ENCODE measurements at regions not wholly inside any gene's neighbourhood (a gene's known extent, or its start where the extent isn't known, plus 50 kb on each side); places are given as distances from the start of the nearest gene placed in this dataset.

DNA sequence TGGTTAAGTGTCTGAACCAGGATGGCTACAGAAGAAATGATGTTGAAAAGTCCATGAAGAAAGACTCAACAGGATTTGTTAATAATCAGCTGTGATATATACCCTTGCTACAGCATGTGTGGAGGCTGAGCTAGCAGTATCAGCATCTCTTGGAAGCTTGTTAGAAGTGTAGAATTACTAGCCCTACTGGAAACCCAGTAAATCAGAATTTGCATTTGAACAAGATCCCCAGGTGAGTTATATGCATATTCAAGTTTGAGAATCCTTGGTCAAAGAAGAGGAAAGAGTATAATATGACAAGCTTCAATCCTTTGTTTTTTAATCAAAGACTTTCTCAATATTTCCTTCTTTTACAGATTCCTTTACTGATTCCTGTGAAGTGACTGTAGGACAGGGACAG is 109.0 kb upstream of the KCNJ3 start:
- H3K27me3 ChIP-seq, result no peaks in the 10 kb centered on the region
- no peaks in the 10 kb centered on the region for H3K9me3 ChIP-seq
- no peak overlapping the region for H3K4me3 ChIP-seq
- H3K36me3 ChIP-seq, result no peaks in the 10 kb centered on the region
- no peak for ATAC-seq
- H3K27ac ChIP-seq, result no peak overlapping the region
- no peaks in the 10 kb centered on the region for H3K4me1 ChIP-seq
- no peak for TF ChIP-seq CTCF (IDR thresholded peaks at IDR 0.05)
- TF ChIP-seq EP300 (IDR thresholded peaks at IDR 0.05), result no peak
- no peak for TF ChIP-seq POLR2AphosphoS5 (IDR thresholded peaks at IDR 0.05)
- TF ChIP-seq POLR2A (IDR thresholded peaks at IDR 0.05), result no peak

DNA sequence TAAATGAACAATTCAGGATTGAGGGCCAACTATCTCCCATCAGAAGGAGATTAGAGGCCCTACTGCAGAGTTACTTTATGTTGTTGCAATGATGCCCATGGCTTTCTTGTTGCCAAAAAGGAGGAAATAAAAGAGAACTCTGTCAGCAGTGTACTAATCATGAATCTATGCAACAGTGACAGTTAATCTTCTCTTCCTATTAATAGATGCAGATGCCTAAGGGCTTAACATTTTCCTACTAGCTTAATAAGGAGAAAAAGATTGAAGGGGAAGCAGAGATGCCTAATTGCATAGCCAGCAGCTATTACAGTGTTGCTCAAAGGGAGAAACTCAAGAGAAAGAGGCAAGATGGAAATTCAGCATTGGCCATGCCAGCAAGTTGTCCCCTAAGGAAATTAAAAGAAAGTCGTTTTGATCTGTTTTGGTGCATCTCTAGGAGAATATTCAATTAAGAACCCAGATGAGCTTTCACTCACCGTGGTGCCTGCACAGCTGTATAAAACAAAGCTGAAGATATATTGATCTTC is 107.1 kb upstream of the KCNJ3 start:
- no peaks in the 10 kb centered on the region for H3K36me3 ChIP-seq
- 40 to 45% methylated on average over 1 to 2 of the region's 2 CpGs for WGBS, 2 donors (ENCODE audit: low coverage in 1 of 2)
- no peaks in the 10 kb centered on the region for H3K9me3 ChIP-seq
- no peaks in the 10 kb centered on the region for H3K4me1 ChIP-seq
- no peak for ATAC-seq
- H3K27ac ChIP-seq, result no peak overlapping the region
- no peaks in the 10 kb centered on the region for H3K27me3 ChIP-seq
- TF ChIP-seq EP300 (IDR thresholded peaks at IDR 0.05) (no peak), POLR2AphosphoS5 (IDR thresholded peaks at IDR 0.05) (no peak), CTCF (IDR thresholded peaks at IDR 0.05) (no peak)
- no peak overlapping the region for H3K4me3 ChIP-seq

- H3K4me3 ChIP-seq, result no peak overlapping the region
- TF ChIP-seq POLR2AphosphoS5 (IDR thresholded peaks at IDR 0.05) (no peak), CTCF (IDR thresholded peaks at IDR 0.05) (no peak), POLR2A (IDR thresholded peaks at IDR 0.05) (no peak), EP300 (IDR thresholded peaks at IDR 0.05) (no peak)
- H3K9me3 ChIP-seq, result no peaks in the 10 kb centered on the region
- H3K27me3 ChIP-seq, result no peaks in the 10 kb centered on the region
- H3K4me1 ChIP-seq, result no peaks in the 10 kb centered on the region
- no peak overlapping the region for H3K27ac ChIP-seq
- no peaks in the 10 kb centered on the region for H3K36me3 ChIP-seq
- WGBS, 2 donors (ENCODE audit: low coverage in 1 of 2), result 90 to 100% methylated on average over 2 to 3 of the region's 3 CpGs
- no peak for ATAC-seq
These were observed 99.3 kb upstream of the KCNJ3 start for GRCh38 chr2:154599189-154599588.

DNA sequence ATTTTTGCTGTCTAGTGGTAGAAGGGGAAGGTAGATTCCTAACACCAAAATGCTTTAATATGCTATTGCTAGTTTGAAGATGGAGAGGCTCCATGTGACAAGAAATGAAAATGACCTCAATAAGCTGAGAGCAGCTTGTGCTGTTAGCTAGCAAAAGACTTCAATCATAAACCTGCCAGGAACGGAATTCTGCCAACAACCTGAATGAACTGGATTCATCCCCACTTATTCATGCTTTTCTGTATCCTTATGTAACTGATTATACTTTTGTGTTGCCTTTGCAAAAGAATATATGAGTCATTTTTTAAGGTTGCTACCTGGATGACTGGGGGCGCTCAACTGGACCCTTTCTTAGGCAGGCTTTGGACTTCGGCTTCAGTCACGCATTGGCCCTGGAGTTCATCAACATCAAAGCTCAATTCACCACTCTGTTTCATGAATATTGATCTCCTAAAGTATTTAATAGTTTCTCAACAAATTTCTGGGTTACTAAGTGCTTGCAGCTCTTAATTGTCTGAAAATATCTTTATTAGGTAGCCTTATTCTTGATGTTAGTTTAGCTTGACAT is 97.5 kb upstream of the KCNJ3 start:
- H3K4me3 ChIP-seq, result no peak overlapping the region
- TF ChIP-seq EP300 (IDR thresholded peaks at IDR 0.05) (no peak), POLR2A (IDR thresholded peaks at IDR 0.05) (no peak), POLR2AphosphoS5 (IDR thresholded peaks at IDR 0.05) (no peak), CTCF (IDR thresholded peaks at IDR 0.05) (no peak)
- 83 to 84% methylated on average over 4 of the region's 4 CpGs for WGBS, 2 donors (ENCODE audit: low coverage in 1 of 2)
- no peaks in the 10 kb centered on the region for H3K4me1 ChIP-seq
- H3K27ac ChIP-seq, result no peak overlapping the region
- no peaks in the 10 kb centered on the region for H3K9me3 ChIP-seq
- H3K27me3 ChIP-seq, result no peaks in the 10 kb centered on the region
- no peaks in the 10 kb centered on the region for H3K36me3 ChIP-seq
- ATAC-seq, result no peak

DNA sequence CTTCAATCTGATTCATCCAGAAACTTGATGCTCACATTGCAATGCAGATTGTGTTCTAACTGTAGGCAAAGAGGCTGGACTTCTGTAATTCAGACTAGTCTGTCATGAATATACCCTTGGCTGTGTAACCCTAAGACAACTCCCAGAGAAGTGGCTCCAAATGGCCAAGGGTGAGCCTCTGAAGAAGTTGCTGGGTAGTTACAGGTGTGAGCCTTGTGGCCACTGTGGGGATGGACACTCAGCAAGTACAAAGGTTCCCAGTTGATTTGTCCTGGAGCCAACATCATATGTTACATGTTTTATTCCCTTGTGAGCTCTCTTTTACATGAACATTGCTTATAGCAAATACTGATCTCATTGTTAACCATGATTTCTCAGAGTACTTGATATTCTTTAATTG is 94.8 kb upstream of the KCNJ3 start:
- no peak for TF ChIP-seq POLR2AphosphoS5 (IDR thresholded peaks at IDR 0.05)
- TF ChIP-seq POLR2A (IDR thresholded peaks at IDR 0.05), result no peak
- TF ChIP-seq EP300 (IDR thresholded peaks at IDR 0.05), result no peak
- no peak for TF ChIP-seq CTCF (IDR thresholded peaks at IDR 0.05)
- no peaks in the 10 kb centered on the region for H3K36me3 ChIP-seq
- H3K4me1 ChIP-seq, result no peaks in the 10 kb centered on the region
- no peak overlapping the region for H3K27ac ChIP-seq
- no peak for ATAC-seq
- H3K9me3 ChIP-seq, result no peaks in the 10 kb centered on the region
- H3K4me3 ChIP-seq, result no peak overlapping the region
- no peaks in the 10 kb centered on the region for H3K27me3 ChIP-seq

Measured in gastroesophageal sphincter (tissue), 4 donors.